Suprapubic skin (tissue), 4 donors: ENCODE measurements at regions not wholly inside any gene's neighbourhood (a gene's known extent, or its start where the extent isn't known, plus 50 kb on each side); places are given as distances from the start of the nearest gene placed in this dataset.

Experiments used
- DNase-seq, 2 donors: peaks; one replicate each; pipeline ENCODE4 v3.0.0-alpha.2; 2019; ENCODE audit warnings: low spot score in 2 of 2
- H3K27ac ChIP-seq: fragments of 200-600 bp; sonication (generic); one replicate; pipeline ENCODE4 v1.5.1; 2019
- H3K27me3 ChIP-seq: fragments of 200-600 bp; sonication (generic); one replicate; pipeline ENCODE4 v1.5.1; 2019
- H3K36me3 ChIP-seq: fragments of 200-600 bp; sonication (generic); one replicate; pipeline ENCODE4 v1.5.1; 2019
- H3K4me1 ChIP-seq: fragments of 200-600 bp; sonication (generic); one replicate; pipeline ENCODE4 v1.5.1; 2019
- H3K4me3 ChIP-seq: fragments of 200-600 bp; sonication (generic); one replicate; pipeline ENCODE4 v1.5.1; 2019; ENCODE audit warnings: mild to moderate bottlenecking
- H3K9me3 ChIP-seq: fragments of 200-600 bp; sonication (generic); one replicate; pipeline ENCODE4 v1.5.1; 2019
- CTCF ChIP-seq, 2 donors: fragments of 200-600 bp in 1 of 2; fragments of 450-650 bp in 1 of 2; sonication (generic) in 1 of 2; IDR thresholded peaks; one replicate each; pipeline ENCODE4 v1.5.1; 2016 to 2019; ENCODE audit warnings: antibody characterized with exemption in 2 of 2, mild to moderate bottlenecking in 1 of 2, moderate library complexity in 1 of 2
- EP300 ChIP-seq: sonication (generic); formaldehyde crosslinking; IDR thresholded peaks from one replicate; pipeline ENCODE4 v1.6.1; 2017; ENCODE audit warnings: antibody characterized with exemption
- POLR2A ChIP-seq, 2 donors: fragments of 450-650 bp; IDR thresholded peaks; one replicate each; pipeline ENCODE4 v1.6.1; 2017; ENCODE audit warnings: antibody characterized with exemption in 2 of 2, mild to moderate bottlenecking in 2 of 2, moderate library complexity in 2 of 2
- POLR2AphosphoS5 ChIP-seq, 3 donors: sonication (generic); formaldehyde crosslinking; IDR thresholded peaks; one replicate each; pipeline ENCODE4 v1.6.1; 2017; ENCODE audit warnings: antibody characterized with exemption in 3 of 3
- WGBS: methylation state at CpG from one replicate; pipeline ENCODE4 v1.1.5; 2018; 5-methylcytosine and 5-hydroxymethylcytosine counted together

- Histone ChIP-seq H3K27me3 (no peaks in the 10 kb centered on the region), H3K27ac (no peak overlapping the region), H3K9me3 (no peaks in the 10 kb centered on the region), H3K4me1 (no peaks in the 10 kb centered on the region), H3K4me3 (no peak overlapping the region), H3K36me3 (no peaks in the 10 kb centered on the region)
- WGBS: 43% methylated on average over 4 of the region's 4 CpGs
- DNase-seq: no peak
- TF ChIP-seq CTCF (IDR thresholded peaks at IDR 0.05) (no peak), EP300 (no peak), POLR2AphosphoS5 (IDR thresholded peaks at IDR 0.05) (no peak), POLR2A (IDR thresholded peaks at IDR 0.05) (no peak)
Measured at GRCh38 chr5:165573445-165573844, 2068.0 kb downstream of the MAT2B start.

DNA sequence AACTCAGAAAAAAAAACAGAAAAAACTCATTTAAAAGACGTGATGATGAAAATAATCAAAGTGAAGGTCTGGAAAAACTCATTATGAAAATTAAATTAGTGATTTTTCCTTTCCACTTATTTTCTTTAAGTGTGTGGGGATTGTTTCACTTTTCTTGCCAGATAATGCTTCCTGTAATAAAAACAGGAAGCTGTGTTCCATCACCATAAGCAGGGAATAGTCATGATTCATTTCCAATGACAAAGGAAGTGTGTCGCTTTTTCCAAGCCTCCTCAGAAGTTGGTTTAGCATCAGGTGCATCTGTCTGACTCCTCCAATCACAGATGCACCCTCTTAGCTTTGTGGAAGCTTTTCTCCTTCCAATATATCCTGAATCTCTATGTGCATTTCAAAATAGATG is 2068.7 kb downstream of the MAT2B start:
- no peaks in the 10 kb centered on the region for H3K36me3 ChIP-seq
- no peak overlapping the region for H3K4me3 ChIP-seq
- H3K27me3 ChIP-seq: no peaks in the 10 kb centered on the region
- H3K4me1 ChIP-seq: no peaks in the 10 kb centered on the region
- no peak for DNase-seq
- H3K9me3 ChIP-seq: no peaks in the 10 kb centered on the region
- TF ChIP-seq EP300: no peak
- no peak for TF ChIP-seq CTCF (IDR thresholded peaks at IDR 0.05)
- no peak for TF ChIP-seq POLR2A (IDR thresholded peaks at IDR 0.05)
- TF ChIP-seq POLR2AphosphoS5 (IDR thresholded peaks at IDR 0.05): no peak
- no peak overlapping the region for H3K27ac ChIP-seq
- WGBS: 51% methylated on average over 2 of the region's 2 CpGs

- DNase-seq: no peak
- H3K27ac ChIP-seq: no peak overlapping the region
- WGBS: 84% methylated on average over 3 of the region's 3 CpGs
Measured at GRCh38 chr5:165576678-165577275, 2071.4 kb downstream of the MAT2B start.

DNA sequence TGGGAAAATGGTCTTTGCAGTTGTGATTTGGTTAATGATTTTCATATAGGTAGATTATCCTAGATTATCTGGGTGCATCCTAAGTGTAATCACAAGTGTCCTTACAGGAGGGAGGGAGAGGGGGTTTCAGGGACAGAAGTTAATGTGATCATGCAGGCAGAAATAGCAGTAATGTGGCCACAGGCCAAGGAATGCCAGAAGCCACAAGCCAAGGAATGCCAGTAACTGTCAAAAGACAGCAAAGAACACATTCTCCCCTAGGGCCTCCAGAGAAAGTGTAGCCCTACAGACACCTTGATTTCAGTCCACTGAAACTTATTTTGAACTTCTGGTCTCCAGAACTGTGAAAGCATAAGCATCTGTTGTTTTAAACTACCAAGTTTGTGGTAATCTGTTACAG is 2074.5 kb downstream of the MAT2B start:
- H3K9me3 ChIP-seq: no peaks in the 10 kb centered on the region
- H3K36me3 ChIP-seq: no peaks in the 10 kb centered on the region
- H3K27me3 ChIP-seq: no peaks in the 10 kb centered on the region
- no peak for DNase-seq
- no peak overlapping the region for H3K27ac ChIP-seq
- no peak for TF ChIP-seq POLR2A (IDR thresholded peaks at IDR 0.05)
- no peak for TF ChIP-seq EP300
- TF ChIP-seq POLR2AphosphoS5 (IDR thresholded peaks at IDR 0.05): no peak
- no peak for TF ChIP-seq CTCF (IDR thresholded peaks at IDR 0.05)
- H3K4me1 ChIP-seq: no peaks in the 10 kb centered on the region
- H3K4me3 ChIP-seq: no peak overlapping the region

More at GRCh38 chr5:165576678-165577275, 2071.4 kb downstream of the MAT2B start:
- Histone ChIP-seq H3K4me3 (no peak overlapping the region), H3K27me3 (no peaks in the 10 kb centered on the region), H3K4me1 (no peaks in the 10 kb centered on the region), H3K9me3 (no peaks in the 10 kb centered on the region), H3K36me3 (no peaks in the 10 kb centered on the region)
- TF ChIP-seq CTCF (IDR thresholded peaks at IDR 0.05) (no peak), POLR2AphosphoS5 (IDR thresholded peaks at IDR 0.05) (no peak), POLR2A (IDR thresholded peaks at IDR 0.05) (no peak), EP300 (no peak)

GRCh38 chr5:165594693-165595092 is 2089.3 kb downstream of the MAT2B start:
- 85% methylated on average over 1 of the region's 1 CpG for WGBS
- Histone ChIP-seq H3K27ac (no peak overlapping the region), H3K4me3 (no peak overlapping the region), H3K4me1 (no peaks in the 10 kb centered on the region), H3K9me3 (no peaks in the 10 kb centered on the region), H3K27me3 (no peaks in the 10 kb centered on the region), H3K36me3 (no peaks in the 10 kb centered on the region)
- no peak for TF ChIP-seq POLR2AphosphoS5 (IDR thresholded peaks at IDR 0.05)
- no peak for TF ChIP-seq EP300
- no peak for TF ChIP-seq CTCF (IDR thresholded peaks at IDR 0.05)
- no peak for DNase-seq
